ENCODE measurements at regions not wholly inside any gene's neighbourhood (a gene's known extent, or its start where the extent isn't known, plus 50 kb on each side); places are given as distances from the start of the nearest gene placed in this dataset.
"Not testable (repeated sequence)": the region's sequence is repeated elsewhere in the genome, so short reads cannot be mapped to it uniquely, and the experiment has no call there.

- no peak for DNase-seq
Measured at GRCh38 chr5:57725658-57726504, 243.3 kb upstream of the ACTBL2 start.

GRCh38 chr5:57724836-57725235, 242.2 kb upstream of the ACTBL2 start:
- no peak for DNase-seq

- no peak for DNase-seq
Measured at GRCh38 chr5:57721226-57721625, 238.6 kb upstream of the ACTBL2 start.

GRCh38 chr5:57720656-57721055, 238.0 kb upstream of the ACTBL2 start:
- no peak for DNase-seq

- no peak for DNase-seq
Measured at GRCh38 chr5:57719216-57719615, 236.6 kb upstream of the ACTBL2 start.

GRCh38 chr5:57718155-57718554, 235.5 kb upstream of the ACTBL2 start:
- no peak for DNase-seq

- no peak for DNase-seq
Measured at GRCh38 chr5:57717555-57717954, 234.9 kb upstream of the ACTBL2 start.

- no peak for DNase-seq
Measured at GRCh38 chr5:57716661-57717060, 234.1 kb upstream of the ACTBL2 start.

- DNase-seq, result no peak
Measured at GRCh38 chr5:57715296-57715695, 232.7 kb upstream of the ACTBL2 start.

- DNase-seq, result not testable (repeated sequence)
Measured at GRCh38 chr5:57713535-57713934, 230.9 kb upstream of the ACTBL2 start.

GRCh38 chr5:57711946-57712345, 229.3 kb upstream of the ACTBL2 start:
- no peak for DNase-seq

GRCh38 chr5:57711471-57711870, 228.9 kb upstream of the ACTBL2 start:
- no peak for DNase-seq

GRCh38 chr5:57710126-57710525, 227.5 kb upstream of the ACTBL2 start:
- DNase-seq, result no peak

GRCh38 chr5:57705769-57706168, 223.2 kb upstream of the ACTBL2 start:
- DNase-seq, result no peak

GRCh38 chr5:57703721-57704120, 221.1 kb upstream of the ACTBL2 start:
- no peak for DNase-seq

GRCh38 chr5:57700484-57700883, 217.9 kb upstream of the ACTBL2 start:
- no peak for DNase-seq

- DNase-seq, result no peak
Measured at GRCh38 chr5:57700072-57700471, 217.5 kb upstream of the ACTBL2 start.

GRCh38 chr5:57698802-57699201, 216.2 kb upstream of the ACTBL2 start:
- peak; percentile 29 for DNase-seq

GRCh38 chr5:57698086-57698485, 215.5 kb upstream of the ACTBL2 start:
- DNase-seq, result no peak

GRCh38 chr5:57696825-57697570, 214.4 kb upstream of the ACTBL2 start:
- DNase-seq, result no peak

- no peak for DNase-seq
Measured at GRCh38 chr5:57696389-57696769, 213.8 kb upstream of the ACTBL2 start.

GRCh38 chr5:57695706-57696388, 213.2 kb upstream of the ACTBL2 start:
- no peak for DNase-seq

- no peak for DNase-seq
Measured at GRCh38 chr5:57695179-57695578, 212.6 kb upstream of the ACTBL2 start.

Measured in NCI-H524 treated with DMSO at 0.1 percent for 48 hours (cell line).